ENCODE measurements at regions not wholly inside any gene's neighbourhood (a gene's known extent, or its start where the extent isn't known, plus 50 kb on each side); places are given as distances from the start of the nearest gene placed in this dataset.

- Histone ChIP-seq H3K9ac (ENCODE audit: low read length) (no peak overlapping the region), H3K4me3 (ENCODE audit: low read length) (no peak overlapping the region), H4K20me1 (ENCODE audit: insufficient read depth) (no peaks in the 10 kb centered on the region), H3F3A (ENCODE audit: insufficient read depth, low read length, poor library complexity, severe bottlenecking) (no peaks in the 10 kb centered on the region), H2AFZ (ENCODE audit: low read depth, low read length) (no peak overlapping the region), H3K9me2 (ENCODE audit: insufficient read depth, low read length) (no peaks in the 10 kb centered on the region), H3K9me3 (ENCODE audit: low read length) (no peaks in the 10 kb centered on the region), H3K4me2 (ENCODE audit: low read length) (no peak overlapping the region), H3K79me2 (replicated peaks; ENCODE audit: insufficient read depth, low read length) (no peaks in the 10 kb centered on the region), H3K36me3 (ENCODE audit: insufficient read depth, low read length) (no peaks in the 10 kb centered on the region), H3K27ac (ENCODE audit: low read length) (no peak overlapping the region), H3K27me3 (ENCODE audit: insufficient read depth, low read depth, low read length) (no peaks in the 10 kb centered on the region)
- TF ChIP-seq RAD21 (conservative IDR thresholded peaks at IDR 0.05) (no peak), POLR2AphosphoS5 (IDR thresholded peaks at IDR 0.05) (no peak), EZH2 (IDR thresholded peaks at IDR 0.05; ENCODE audit: borderline replicate concordance, insufficient read depth, low read length, poor library complexity, severe bottlenecking) (no peak), CTCF (IDR thresholded peaks at IDR 0.05; ENCODE audit: poor library complexity, severe bottlenecking) (no peak), EP300 (conservative IDR thresholded peaks at IDR 0.05; ENCODE audit: poor library complexity, severe bottlenecking) (no peak)
- TF ChIP-seq, protein P1, sequence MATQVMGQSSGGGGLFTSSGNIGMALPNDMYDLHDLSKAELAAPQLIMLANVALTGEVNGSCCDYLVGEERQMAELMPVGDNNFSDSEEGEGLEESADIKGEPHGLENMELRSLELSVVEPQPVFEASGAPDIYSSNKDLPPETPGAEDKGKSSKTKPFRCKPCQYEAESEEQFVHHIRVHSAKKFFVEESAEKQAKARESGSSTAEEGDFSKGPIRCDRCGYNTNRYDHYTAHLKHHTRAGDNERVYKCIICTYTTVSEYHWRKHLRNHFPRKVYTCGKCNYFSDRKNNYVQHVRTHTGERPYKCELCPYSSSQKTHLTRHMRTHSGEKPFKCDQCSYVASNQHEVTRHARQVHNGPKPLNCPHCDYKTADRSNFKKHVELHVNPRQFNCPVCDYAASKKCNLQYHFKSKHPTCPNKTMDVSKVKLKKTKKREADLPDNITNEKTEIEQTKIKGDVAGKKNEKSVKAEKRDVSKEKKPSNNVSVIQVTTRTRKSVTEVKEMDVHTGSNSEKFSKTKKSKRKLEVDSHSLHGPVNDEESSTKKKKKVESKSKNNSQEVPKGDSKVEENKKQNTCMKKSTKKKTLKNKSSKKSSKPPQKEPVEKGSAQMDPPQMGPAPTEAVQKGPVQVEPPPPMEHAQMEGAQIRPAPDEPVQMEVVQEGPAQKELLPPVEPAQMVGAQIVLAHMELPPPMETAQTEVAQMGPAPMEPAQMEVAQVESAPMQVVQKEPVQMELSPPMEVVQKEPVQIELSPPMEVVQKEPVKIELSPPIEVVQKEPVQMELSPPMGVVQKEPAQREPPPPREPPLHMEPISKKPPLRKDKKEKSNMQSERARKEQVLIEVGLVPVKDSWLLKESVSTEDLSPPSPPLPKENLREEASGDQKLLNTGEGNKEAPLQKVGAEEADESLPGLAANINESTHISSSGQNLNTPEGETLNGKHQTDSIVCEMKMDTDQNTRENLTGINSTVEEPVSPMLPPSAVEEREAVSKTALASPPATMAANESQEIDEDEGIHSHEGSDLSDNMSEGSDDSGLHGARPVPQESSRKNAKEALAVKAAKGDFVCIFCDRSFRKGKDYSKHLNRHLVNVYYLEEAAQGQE (IDR thresholded peaks at IDR 0.05; ENCODE audit: borderline replicate concordance): no peak
Observed at GRCh38 chr2:121084130-121084680, 200.8 kb downstream of the TFCP2L1 start.

GRCh38 chr2:121085801-121086200, 199.2 kb downstream of the TFCP2L1 start:
- Histone ChIP-seq H2AFZ (ENCODE audit: low read depth, low read length) (no peak overlapping the region), H3K9ac (ENCODE audit: low read length) (no peak overlapping the region), H3K9me3 (ENCODE audit: low read length) (no peaks in the 10 kb centered on the region), H3K4me2 (ENCODE audit: low read length) (no peak overlapping the region), H3K27me3 (ENCODE audit: insufficient read depth, low read depth, low read length) (no peaks in the 10 kb centered on the region), H3K4me3 (ENCODE audit: low read length) (no peak overlapping the region), H4K20me1 (ENCODE audit: insufficient read depth) (no peaks in the 10 kb centered on the region), H3K27ac (ENCODE audit: low read length) (no peak overlapping the region), H3K79me2 (replicated peaks; ENCODE audit: insufficient read depth, low read length) (no peaks in the 10 kb centered on the region), H3K9me2 (ENCODE audit: insufficient read depth, low read length) (no peaks in the 10 kb centered on the region), H3K36me3 (ENCODE audit: insufficient read depth, low read length) (no peaks in the 10 kb centered on the region), H3F3A (ENCODE audit: insufficient read depth, low read length, poor library complexity, severe bottlenecking) (no peaks in the 10 kb centered on the region)
- no peak for TF ChIP-seq SMC3 (conservative IDR thresholded peaks at IDR 0.05; ENCODE audit: poor library complexity)

GRCh38 chr2:121086450-121086849, 198.6 kb downstream of the TFCP2L1 start:
- Histone ChIP-seq H3K79me2 (replicated peaks; ENCODE audit: insufficient read depth, low read length) (no peaks in the 10 kb centered on the region), H3K4me3 (ENCODE audit: low read length) (no peak overlapping the region), H3K27ac (ENCODE audit: low read length) (no peak overlapping the region), H3K9ac (ENCODE audit: low read length) (no peak overlapping the region), H3K9me3 (ENCODE audit: low read length) (no peaks in the 10 kb centered on the region), H3K27me3 (ENCODE audit: insufficient read depth, low read depth, low read length) (no peaks in the 10 kb centered on the region), H2AFZ (ENCODE audit: low read depth, low read length) (no peak overlapping the region), H3K9me2 (ENCODE audit: insufficient read depth, low read length) (no peaks in the 10 kb centered on the region), H3K4me2 (ENCODE audit: low read length) (no peak overlapping the region), H3F3A (ENCODE audit: insufficient read depth, low read length, poor library complexity, severe bottlenecking) (no peaks in the 10 kb centered on the region), H4K20me1 (ENCODE audit: insufficient read depth) (no peaks in the 10 kb centered on the region), H3K36me3 (ENCODE audit: insufficient read depth, low read length) (no peaks in the 10 kb centered on the region)
- TF ChIP-seq, protein P1 (IDR thresholded peaks at IDR 0.05; ENCODE audit: borderline replicate concordance): no peak
- TF ChIP-seq MXI1 (conservative IDR thresholded peaks at IDR 0.05; ENCODE audit: poor library complexity, severe bottlenecking): no peak
- no peak for TF ChIP-seq RAD21 (conservative IDR thresholded peaks at IDR 0.05)
- TF ChIP-seq EP300 (conservative IDR thresholded peaks at IDR 0.05; ENCODE audit: poor library complexity, severe bottlenecking): no peak
- TF ChIP-seq TAF1 (IDR thresholded peaks at IDR 0.05; ENCODE audit: low read depth): no peak
- TF ChIP-seq SMC3 (conservative IDR thresholded peaks at IDR 0.05; ENCODE audit: poor library complexity): no peak
- no peak for TF ChIP-seq CTCF (IDR thresholded peaks at IDR 0.05; ENCODE audit: poor library complexity, severe bottlenecking)
- no peak for TF ChIP-seq POLR2AphosphoS5 (IDR thresholded peaks at IDR 0.05)
- no peak for TF ChIP-seq EZH2 (IDR thresholded peaks at IDR 0.05; ENCODE audit: borderline replicate concordance, insufficient read depth, low read length, poor library complexity, severe bottlenecking)

All from neural cell (in vitro differentiated cells).